ENCODE measurements at regions not wholly inside any gene's neighbourhood (a gene's known extent, or its start where the extent isn't known, plus 50 kb on each side); places are given as distances from the start of the nearest gene placed in this dataset.

- Mint-ChIP-seq H3K4me1 (peaks cover 8% of the 10 kb centered on the region), H3K27me3 (ENCODE audit: low read depth) (peaks cover 6% of the 10 kb centered on the region), H3K9me3 (no peaks in the 10 kb centered on the region), H3K36me3 (ENCODE audit: low read depth) (no peaks in the 10 kb centered on the region), H3K4me3 (no peak overlapping the region), H3K27ac (ENCODE audit: unreplicated experiment) (no peak overlapping the region)
- TF ChIP-seq, protein P1, sequence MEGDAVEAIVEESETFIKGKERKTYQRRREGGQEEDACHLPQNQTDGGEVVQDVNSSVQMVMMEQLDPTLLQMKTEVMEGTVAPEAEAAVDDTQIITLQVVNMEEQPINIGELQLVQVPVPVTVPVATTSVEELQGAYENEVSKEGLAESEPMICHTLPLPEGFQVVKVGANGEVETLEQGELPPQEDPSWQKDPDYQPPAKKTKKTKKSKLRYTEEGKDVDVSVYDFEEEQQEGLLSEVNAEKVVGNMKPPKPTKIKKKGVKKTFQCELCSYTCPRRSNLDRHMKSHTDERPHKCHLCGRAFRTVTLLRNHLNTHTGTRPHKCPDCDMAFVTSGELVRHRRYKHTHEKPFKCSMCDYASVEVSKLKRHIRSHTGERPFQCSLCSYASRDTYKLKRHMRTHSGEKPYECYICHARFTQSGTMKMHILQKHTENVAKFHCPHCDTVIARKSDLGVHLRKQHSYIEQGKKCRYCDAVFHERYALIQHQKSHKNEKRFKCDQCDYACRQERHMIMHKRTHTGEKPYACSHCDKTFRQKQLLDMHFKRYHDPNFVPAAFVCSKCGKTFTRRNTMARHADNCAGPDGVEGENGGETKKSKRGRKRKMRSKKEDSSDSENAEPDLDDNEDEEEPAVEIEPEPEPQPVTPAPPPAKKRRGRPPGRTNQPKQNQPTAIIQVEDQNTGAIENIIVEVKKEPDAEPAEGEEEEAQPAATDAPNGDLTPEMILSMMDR (conservative IDR thresholded peaks at IDR 0.05) = no peak
- DNase-seq (ENCODE audit: low read depth, low spot score) = no peak
Measured at GRCh38 chr10:130484468-130485180, 348.4 kb downstream of the GLRX3 start.

DNA sequence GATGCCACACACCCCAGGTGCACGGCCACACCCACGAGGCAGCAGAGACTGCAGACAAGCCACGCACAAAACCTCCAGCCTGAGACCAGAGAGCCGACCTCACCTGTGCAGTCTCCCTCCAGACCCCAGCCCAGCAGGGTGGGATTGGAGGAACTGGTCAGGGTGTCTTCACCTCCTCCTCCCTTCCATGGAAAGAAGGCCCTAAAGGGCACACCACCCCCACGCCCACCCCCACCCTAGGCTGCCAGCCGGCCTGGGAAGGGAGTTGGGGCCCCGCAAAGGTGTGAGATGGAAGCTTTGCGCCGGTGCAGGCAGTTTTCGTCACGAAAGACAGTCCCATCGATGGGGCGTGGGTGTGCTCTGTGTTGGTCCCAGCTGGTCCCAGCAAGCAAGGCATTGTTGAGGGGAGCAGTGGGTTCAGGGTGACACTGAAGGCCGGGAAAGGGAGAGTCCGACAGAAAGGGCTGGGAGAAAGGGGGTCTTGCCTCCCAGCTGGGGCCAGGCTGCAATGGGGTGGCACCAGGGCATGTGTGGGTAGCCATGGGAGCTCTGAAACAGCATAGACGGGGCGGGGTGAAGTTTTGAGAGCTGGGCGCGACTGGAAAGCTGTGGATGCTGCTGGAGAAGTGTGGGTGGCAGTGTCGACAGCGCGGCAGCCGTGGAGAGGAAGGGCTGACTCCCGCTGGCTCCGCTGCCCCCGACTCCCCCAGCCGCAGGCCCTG, 349.2 kb downstream of the GLRX3 start:
- TF ChIP-seq, protein P1 (conservative IDR thresholded peaks at IDR 0.05) = no peak
- Mint-ChIP-seq H3K27ac (ENCODE audit: unreplicated experiment) (no peak overlapping the region), H3K4me1 (peaks cover 8% of the 10 kb centered on the region), H3K36me3 (ENCODE audit: low read depth) (no peaks in the 10 kb centered on the region), H3K27me3 (ENCODE audit: low read depth) (peaks cover 6% of the 10 kb centered on the region), H3K4me3 (no peak overlapping the region), H3K9me3 (no peaks in the 10 kb centered on the region)
- DNase-seq (ENCODE audit: low read depth, low spot score) = no peak

DNA sequence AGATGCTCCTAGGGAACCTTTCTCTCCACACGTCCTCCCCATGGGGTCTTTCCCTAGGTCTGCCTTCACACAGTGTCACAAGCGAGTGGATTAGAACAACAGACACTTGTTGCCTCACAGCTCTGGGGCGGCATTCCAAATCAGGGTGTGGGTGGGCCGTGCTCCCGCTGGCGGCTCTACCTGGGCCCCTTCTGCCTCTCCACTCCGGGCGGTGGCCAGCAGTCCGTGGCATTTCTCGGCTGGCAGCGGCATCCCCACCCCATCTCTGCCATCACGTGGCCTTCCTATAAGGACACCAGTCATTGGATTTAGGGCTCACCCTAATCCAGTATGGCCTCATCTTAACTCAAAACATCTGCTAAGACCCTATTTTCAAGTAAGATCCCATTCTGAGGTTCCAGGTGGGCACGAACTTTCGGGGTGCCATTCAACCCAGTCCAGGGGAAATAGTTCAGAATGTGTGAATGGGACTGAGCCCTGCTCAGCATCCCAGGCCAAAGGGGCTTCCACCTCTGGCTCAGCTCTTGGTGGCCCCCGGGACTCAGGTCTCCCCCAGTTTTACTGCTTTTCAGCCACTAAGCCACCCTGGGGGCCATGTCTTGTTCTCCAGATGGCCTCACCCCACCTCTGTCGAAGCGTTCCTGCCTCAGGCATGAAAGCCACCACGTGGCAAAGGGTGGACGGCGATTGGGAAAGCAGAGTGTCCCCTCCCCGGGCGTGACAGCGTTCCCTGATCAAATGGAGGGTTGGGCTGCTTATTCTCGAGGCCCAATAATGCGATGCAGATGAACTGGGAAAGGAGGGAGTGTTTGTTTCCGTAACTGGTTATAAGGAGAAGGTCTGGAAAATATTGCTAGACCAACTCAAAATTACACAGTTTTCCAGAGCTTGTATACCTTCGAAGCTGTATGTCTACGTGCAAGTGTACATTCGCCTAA, 350.0 kb downstream of the GLRX3 start:
- Mint-ChIP-seq H3K27me3 (ENCODE audit: low read depth) (peaks cover 8% of the 10 kb centered on the region), H3K9me3 (no peaks in the 10 kb centered on the region), H3K36me3 (ENCODE audit: low read depth) (no peaks in the 10 kb centered on the region), H3K27ac (ENCODE audit: unreplicated experiment) (no peak overlapping the region), H3K4me1 (peaks cover 8% of the 10 kb centered on the region), H3K4me3 (no peak overlapping the region)
- TF ChIP-seq, protein P1 (conservative IDR thresholded peaks at IDR 0.05) = no peak
- no peak for DNase-seq (ENCODE audit: low read depth, low spot score)

DNA sequence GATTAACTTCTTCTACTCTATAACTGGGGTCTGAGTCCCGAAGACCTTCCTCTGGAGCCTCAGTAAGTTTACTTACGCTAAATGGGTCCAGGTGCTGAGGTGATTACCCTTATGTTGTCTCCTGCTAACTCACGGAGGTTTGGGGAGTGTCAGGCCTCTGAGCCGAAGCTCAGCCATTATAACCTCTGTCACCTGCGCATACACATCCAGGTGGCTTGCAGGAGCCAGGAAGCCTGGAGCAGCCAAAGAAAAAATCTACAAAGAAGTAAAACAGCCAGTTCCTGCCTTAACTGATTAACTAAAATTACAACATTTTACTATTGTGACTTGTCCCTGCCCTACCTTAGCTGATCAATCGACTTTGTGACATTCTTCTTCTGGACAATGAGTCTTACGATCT, 350.7 kb downstream of the GLRX3 start:
- H3K27ac Mint-ChIP-seq (ENCODE audit: unreplicated experiment) = no peak overlapping the region

GRCh38 chr10:130487566-130487965, 351.4 kb downstream of the GLRX3 start:
- TF ChIP-seq, protein P1 (conservative IDR thresholded peaks at IDR 0.05) = no peak
- Mint-ChIP-seq H3K27me3 (ENCODE audit: low read depth) (peaks cover 8% of the 10 kb centered on the region), H3K4me1 (peaks cover 8% of the 10 kb centered on the region), H3K4me3 (no peak overlapping the region), H3K9me3 (no peaks in the 10 kb centered on the region), H3K27ac (ENCODE audit: unreplicated experiment) (peak overlapping the region; percentile 5), H3K36me3 (ENCODE audit: low read depth) (no peaks in the 10 kb centered on the region)
- DNase-seq (ENCODE audit: low read depth, low spot score) = no peak

More for the DNA sequence above, 350.7 kb downstream of the GLRX3 start:
- no peaks in the 10 kb centered on the region for H3K36me3 Mint-ChIP-seq (ENCODE audit: low read depth)
- H3K27me3 Mint-ChIP-seq (ENCODE audit: low read depth) = peaks cover 8% of the 10 kb centered on the region
- H3K4me1 Mint-ChIP-seq = peaks cover 8% of the 10 kb centered on the region
- no peaks in the 10 kb centered on the region for H3K9me3 Mint-ChIP-seq
- TF ChIP-seq, protein P1 (conservative IDR thresholded peaks at IDR 0.05) = no peak
- no peak for DNase-seq (ENCODE audit: low read depth, low spot score)
- no peak overlapping the region for H3K4me3 Mint-ChIP-seq

All from neural crest cell (in vitro differentiated cells).